Stimulated activated naive CD8-positive, alpha-beta T cell treated with anti-CD3 and anti-CD28 coated beads, Interleukin-15, amount 100 ng/mL, for 72 hours (primary cell): ENCODE measurements at regions not wholly inside any gene's neighbourhood (a gene's known extent, or its start where the extent isn't known, plus 50 kb on each side); places are given as distances from the start of the nearest gene placed in this dataset.

Experiments
- ATAC-seq: fragments of 150-1000 bp; cut with Tn5 transposase; 2 replicates; pipeline ENCODE4 v1.10.0; 2021; ENCODE audit warnings: mild to moderate bottlenecking, moderate library complexity
- DNase-seq, 2 donors: peaks; one replicate each; pipeline ENCODE4 v3.0.0; 2021 to 2022
- H3K27ac Mint-ChIP-seq, 2 donors: one replicate each; pipeline ENCODE4 v1.8.0; 2022; ENCODE audit warnings: mild to moderate bottlenecking in 2 of 2, mixed read lengths in 2 of 2, moderate library complexity in 2 of 2
- H3K27me3 Mint-ChIP-seq: one replicate; pipeline ENCODE4 v1.8.0; 2022; ENCODE audit warnings: mixed read lengths
- H3K4me1 Mint-ChIP-seq: one replicate; pipeline ENCODE4 v1.8.0; 2022; ENCODE audit warnings: mild to moderate bottlenecking, mixed read lengths
- H3K4me3 Mint-ChIP-seq, 2 donors: one replicate each; pipeline ENCODE4 v1.8.0; 2022; ENCODE audit warnings: mild to moderate bottlenecking in 2 of 2, mixed read lengths in 2 of 2, moderate library complexity in 1 of 2
- H3K9me3 Mint-ChIP-seq, 2 donors: one replicate each; pipeline ENCODE4 v1.8.0; 2022; ENCODE audit warnings: mixed read lengths in 2 of 2

GRCh38 chr9:694403-695154, 146.9 kb upstream of the DMRT1 start:
- H3K4me1 Mint-ChIP-seq = peaks cover 18% of the 10 kb centered on the region
- H3K27me3 Mint-ChIP-seq = no peaks in the 10 kb centered on the region
- ATAC-seq = no peak
- no peak overlapping the region for H3K27ac Mint-ChIP-seq
- H3K9me3 Mint-ChIP-seq = no peaks in the 10 kb centered on the region
- H3K4me3 Mint-ChIP-seq = no peak overlapping the region
- DNase-seq = no peak

GRCh38 chr9:695252-695651, 146.2 kb upstream of the DMRT1 start:
- H3K4me1 Mint-ChIP-seq = peaks cover 18% of the 10 kb centered on the region
- no peaks in the 10 kb centered on the region for H3K9me3 Mint-ChIP-seq
- DNase-seq (no peak), ATAC-seq (peak; percentile 43)
- no peaks in the 10 kb centered on the region for H3K27me3 Mint-ChIP-seq
- H3K4me3 Mint-ChIP-seq = no peak overlapping the region
- H3K27ac Mint-ChIP-seq = peak overlapping the region in 1 of 2 donors; percentile 77

GRCh38 chr9:696332-697323, 144.9 kb upstream of the DMRT1 start:
- ATAC-seq (no peak), DNase-seq (no peak)

GRCh38 chr9:698276-698675, 143.2 kb upstream of the DMRT1 start:
- peak overlapping the region in 1 of 2 donors; percentile 77 for H3K27ac Mint-ChIP-seq
- H3K4me1 Mint-ChIP-seq = peaks cover 14% of the 10 kb centered on the region

More at GRCh38 chr9:696332-697323, 144.9 kb upstream of the DMRT1 start:
- Mint-ChIP-seq H3K9me3 (no peaks in the 10 kb centered on the region), H3K27ac (no peak overlapping the region), H3K4me3 (no peak overlapping the region), H3K27me3 (no peaks in the 10 kb centered on the region), H3K4me1 (peaks cover 18% of the 10 kb centered on the region)

DNA sequence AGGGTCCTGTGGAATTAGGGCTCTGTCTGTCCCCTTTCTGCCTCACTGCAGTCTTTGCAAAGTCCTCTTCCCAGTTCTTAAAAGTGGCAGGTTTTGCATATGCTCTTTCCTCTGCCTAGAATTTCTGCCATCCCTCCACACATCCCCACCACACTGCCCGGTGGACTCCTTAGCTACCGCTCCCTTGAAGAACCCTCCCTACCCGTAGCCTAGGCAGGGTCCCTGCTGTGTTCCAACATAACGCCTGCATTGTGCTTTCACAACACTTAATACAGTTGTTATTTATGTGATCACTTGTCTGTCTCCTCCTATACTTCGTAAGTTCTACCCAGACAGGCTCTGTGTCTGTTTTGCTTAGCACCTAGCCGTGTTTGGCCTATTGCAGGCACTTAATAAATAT, 142.5 kb upstream of the DMRT1 start:
- Mint-ChIP-seq H3K4me3 (no peak overlapping the region), H3K9me3 (no peaks in the 10 kb centered on the region), H3K4me1 (peaks cover 8% of the 10 kb centered on the region), H3K27ac (no peak overlapping the region), H3K27me3 (no peaks in the 10 kb centered on the region)
- DNase-seq = no peak
- ATAC-seq = no peak

More at GRCh38 chr9:698276-698675, 143.2 kb upstream of the DMRT1 start:
- no peak for DNase-seq
- Mint-ChIP-seq H3K4me3 (no peak overlapping the region), H3K9me3 (no peaks in the 10 kb centered on the region), H3K27me3 (no peaks in the 10 kb centered on the region)
- ATAC-seq = no peak

GRCh38 chr9:699396-699795, 142.1 kb upstream of the DMRT1 start:
- no peaks in the 10 kb centered on the region for H3K9me3 Mint-ChIP-seq
- no peak for ATAC-seq

DNA sequence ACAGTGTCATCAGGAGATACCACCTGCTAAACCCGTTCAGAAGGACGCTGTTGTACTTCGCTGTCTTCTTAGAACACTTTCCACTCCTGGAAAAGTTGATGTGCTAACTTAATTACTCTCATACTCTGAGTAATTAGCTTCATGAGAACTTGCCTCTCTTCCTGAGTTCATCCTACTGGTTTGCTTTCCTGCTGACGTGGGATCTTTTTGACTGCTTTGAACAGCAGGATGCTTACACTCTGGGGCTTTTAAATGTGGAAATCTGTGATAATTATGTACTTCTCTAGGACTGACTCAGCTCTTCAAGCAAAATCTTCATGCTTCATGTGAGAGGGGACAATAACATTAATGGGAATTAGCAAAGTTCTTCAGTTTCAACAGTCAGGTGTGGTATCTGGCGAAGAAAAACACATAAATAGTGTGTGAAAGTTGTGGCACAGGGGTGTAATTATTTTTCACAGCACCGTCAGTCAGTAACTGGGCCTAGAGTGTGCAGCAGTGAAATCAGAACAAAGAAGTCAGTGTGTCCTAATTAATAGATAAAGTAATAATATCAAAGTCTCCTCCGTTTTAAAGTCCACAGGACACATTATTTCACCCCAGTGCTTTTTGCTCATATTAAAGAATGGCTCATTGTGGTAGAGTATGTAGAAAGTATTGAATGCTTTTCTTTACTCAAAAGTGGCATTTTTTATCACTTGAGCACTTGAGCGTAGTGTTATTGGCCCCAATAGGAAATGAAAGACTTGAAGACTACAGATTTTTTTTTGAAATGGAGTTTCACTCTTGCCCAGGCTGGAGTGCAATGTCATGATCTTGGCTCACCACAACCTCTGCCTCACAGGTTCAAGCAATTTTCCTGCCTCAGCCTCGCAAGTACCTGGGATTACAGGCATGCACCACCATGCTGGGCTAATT, 140.9 kb upstream of the DMRT1 start:
- DNase-seq = no peak
- no peak overlapping the region for H3K27ac Mint-ChIP-seq
- H3K4me3 Mint-ChIP-seq = no peak overlapping the region
- H3K4me1 Mint-ChIP-seq = no peaks in the 10 kb centered on the region
- H3K9me3 Mint-ChIP-seq = no peaks in the 10 kb centered on the region
- no peaks in the 10 kb centered on the region for H3K27me3 Mint-ChIP-seq
- no peak for ATAC-seq

More at GRCh38 chr9:699396-699795, 142.1 kb upstream of the DMRT1 start:
- no peak overlapping the region for H3K4me3 Mint-ChIP-seq
- H3K4me1 Mint-ChIP-seq = peaks cover 8% of the 10 kb centered on the region
- H3K27me3 Mint-ChIP-seq = no peaks in the 10 kb centered on the region
- no peak for DNase-seq
- H3K27ac Mint-ChIP-seq = no peak overlapping the region

- DNase-seq (no peak), ATAC-seq (no peak)
- Mint-ChIP-seq H3K4me3 (no peak overlapping the region), H3K9me3 (no peaks in the 10 kb centered on the region), H3K27me3 (peaks cover 12% of the 10 kb centered on the region), H3K27ac (no peak overlapping the region), H3K4me1 (peaks cover 11% of the 10 kb centered on the region)
These were observed 138.1 kb upstream of the DMRT1 start for GRCh38 chr9:703392-703791.

- Mint-ChIP-seq H3K27ac (peak overlapping the region in 1 of 2 donors; percentile 94), H3K4me1 (peaks cover 11% of the 10 kb centered on the region), H3K4me3 (peak overlapping the region; percentile 91 to 93), H3K27me3 (peaks cover 21% of the 10 kb centered on the region), H3K9me3 (no peaks in the 10 kb centered on the region)
- no peak for DNase-seq
- no peak for ATAC-seq
These were observed 135.4 kb upstream of the DMRT1 start for GRCh38 chr9:706073-706472.

DNA sequence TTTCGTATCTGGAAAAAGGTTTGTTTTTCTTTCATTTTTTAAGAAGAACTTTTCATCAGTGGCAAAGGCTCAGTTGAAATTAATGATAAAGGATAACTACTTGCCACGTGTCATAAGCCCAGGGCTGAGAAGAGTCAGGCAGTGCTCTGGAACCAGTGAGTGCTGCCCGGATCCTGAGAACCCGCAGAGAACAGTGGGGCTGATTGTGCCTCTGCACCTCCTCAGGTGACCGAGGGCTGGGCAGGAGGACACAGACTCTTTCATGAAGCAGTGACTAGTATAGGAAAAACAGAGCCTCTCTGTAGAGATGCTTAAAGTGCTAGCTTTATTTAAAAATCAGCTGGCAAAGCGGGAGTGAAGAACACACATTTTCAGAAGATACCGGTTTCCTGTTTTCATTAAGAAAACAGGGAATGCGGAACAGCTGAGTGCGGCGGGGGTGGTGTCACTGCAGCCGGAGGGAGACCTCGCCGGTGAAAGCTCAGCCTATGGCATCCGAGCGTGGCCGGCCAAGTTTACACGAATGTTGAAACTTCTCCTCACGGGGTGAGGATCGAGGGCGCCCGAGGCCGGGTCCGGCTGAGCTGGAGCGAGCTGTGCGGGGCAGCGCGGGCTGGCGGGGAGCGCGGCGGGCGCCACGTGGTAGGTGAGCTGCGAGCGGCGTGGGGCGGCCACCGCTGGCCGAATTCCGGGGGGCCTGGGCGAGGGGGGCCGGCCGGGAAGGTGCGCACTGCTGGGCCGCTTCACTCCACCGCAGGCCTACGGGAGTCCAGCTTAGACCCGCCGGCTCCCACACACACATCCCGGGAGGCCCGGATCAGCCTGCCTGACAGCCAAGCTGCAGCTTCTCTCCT, 134.7 kb upstream of the DMRT1 start:
- Mint-ChIP-seq H3K4me1 (peaks cover 11% of the 10 kb centered on the region), H3K4me3 (peak overlapping the region; percentile 91 to 93), H3K27me3 (peaks cover 21% of the 10 kb centered on the region), H3K9me3 (no peaks in the 10 kb centered on the region), H3K27ac (peak overlapping the region; percentile 94 to 96)
- DNase-seq (peak; percentile 31 to 34), ATAC-seq (peak; percentile 92)

DNA sequence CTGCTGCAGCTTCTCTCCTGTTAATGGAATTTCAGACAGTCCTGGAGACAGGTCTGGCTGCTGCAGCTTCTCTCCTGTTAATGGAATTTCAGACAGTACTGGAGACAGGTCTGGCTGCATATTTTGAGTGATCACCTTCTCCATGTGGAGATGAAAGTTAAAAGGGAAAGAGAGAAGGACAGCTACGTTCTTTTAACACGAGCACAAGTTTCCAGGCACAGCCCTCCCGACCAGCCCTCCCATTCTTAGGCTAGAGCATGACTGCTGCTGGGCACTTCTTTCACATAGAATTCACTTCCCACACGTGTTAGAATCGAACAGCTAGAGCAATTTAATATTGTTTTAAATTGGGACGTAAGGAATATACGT, 133.3 kb upstream of the DMRT1 start:
- no peaks in the 10 kb centered on the region for H3K9me3 Mint-ChIP-seq
- H3K4me3 Mint-ChIP-seq = no peak overlapping the region

DNA sequence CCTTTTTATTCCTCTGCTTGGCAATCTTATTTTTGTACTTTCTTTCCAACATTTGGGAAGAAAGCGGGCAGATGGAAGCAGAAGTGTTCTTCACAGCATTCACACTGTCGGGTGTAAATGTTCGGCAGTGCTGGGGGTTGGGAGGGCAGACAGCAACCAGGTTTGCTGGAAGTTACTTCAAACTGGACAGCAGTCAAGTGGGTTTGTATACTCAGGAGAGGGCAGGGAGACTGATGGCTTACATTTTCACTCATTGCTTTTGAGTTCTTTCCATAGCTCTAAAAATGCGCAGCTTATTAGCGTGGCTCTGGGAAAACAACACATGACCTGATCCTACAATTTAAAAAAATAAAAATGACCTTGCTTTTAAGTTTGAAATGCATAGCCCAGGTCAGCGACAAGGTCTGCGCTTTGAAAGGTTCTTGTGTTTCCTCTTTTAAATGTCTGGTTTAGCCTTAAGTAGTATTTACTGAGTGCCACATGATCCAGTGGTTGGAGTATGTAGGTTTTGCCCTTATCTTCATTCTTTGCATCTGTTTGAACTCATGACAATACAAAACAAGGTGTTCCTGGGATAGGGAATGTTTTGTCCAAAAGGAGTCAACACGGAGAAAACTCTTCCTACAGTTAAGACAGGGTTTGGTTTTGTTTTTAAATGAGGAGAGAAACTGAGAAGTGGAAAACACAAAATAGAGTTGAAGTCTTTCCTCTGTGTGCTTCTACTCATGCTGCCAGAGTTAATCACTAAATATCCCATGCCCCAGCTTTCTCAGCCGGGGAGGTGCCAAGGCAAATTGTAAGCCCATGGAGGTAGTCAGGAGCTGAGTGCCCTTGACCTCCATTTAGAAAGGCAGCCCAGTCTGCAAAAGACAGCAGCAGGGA, 132.7 kb upstream of the DMRT1 start:
- Mint-ChIP-seq H3K4me3 (no peak overlapping the region), H3K9me3 (no peaks in the 10 kb centered on the region), H3K27me3 (peaks cover 21% of the 10 kb centered on the region), H3K4me1 (peaks cover 11% of the 10 kb centered on the region), H3K27ac (no peak overlapping the region)
- ATAC-seq (no peak), DNase-seq (no peak)

More for the DNA sequence above, 133.3 kb upstream of the DMRT1 start:
- DNase-seq (no peak), ATAC-seq (no peak)
- no peak overlapping the region for H3K27ac Mint-ChIP-seq
- peaks cover 11% of the 10 kb centered on the region for H3K4me1 Mint-ChIP-seq
- peaks cover 21% of the 10 kb centered on the region for H3K27me3 Mint-ChIP-seq

DNA sequence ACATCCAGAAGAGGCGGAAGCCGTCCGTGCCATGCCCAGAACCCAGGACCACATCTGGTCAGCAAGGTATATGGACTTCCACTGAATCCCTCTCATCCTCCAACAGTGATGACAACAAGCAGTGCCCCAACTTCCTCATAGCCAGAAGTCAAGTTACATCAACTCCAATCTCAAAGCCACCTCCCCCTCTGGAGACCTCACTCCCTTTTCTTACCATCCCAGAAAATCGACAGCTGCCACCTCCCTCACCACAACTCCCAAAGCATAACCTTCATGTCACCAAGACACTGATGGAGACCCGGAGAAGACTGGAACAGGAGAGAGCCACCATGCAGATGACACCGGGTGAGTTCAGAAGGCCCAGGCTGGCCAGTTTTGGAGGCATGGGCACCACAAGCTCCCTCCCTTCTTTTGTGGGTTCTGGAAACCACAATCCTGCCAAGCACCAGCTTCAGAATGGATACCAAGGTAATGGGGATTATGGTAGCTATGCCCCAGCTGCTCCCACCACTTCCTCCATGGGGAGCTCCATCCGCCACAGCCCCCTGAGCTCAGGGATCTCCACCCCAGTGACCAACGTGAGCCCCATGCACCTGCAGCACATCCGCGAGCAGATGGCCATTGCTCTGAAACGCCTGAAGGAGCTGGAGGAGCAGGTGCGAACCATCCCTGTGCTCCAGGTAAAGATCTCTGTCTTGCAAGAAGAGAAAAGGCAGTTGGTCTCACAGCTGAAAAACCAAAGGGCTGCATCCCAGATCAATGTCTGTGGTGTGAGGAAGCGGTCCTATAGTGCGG, 130.3 kb upstream of the DMRT1 start:
- Mint-ChIP-seq H3K4me1 (peaks cover 9% of the 10 kb centered on the region), H3K27ac (no peak overlapping the region), H3K9me3 (no peaks in the 10 kb centered on the region), H3K4me3 (no peak overlapping the region), H3K27me3 (peaks cover 20% of the 10 kb centered on the region)
- DNase-seq = no peak
- no peak for ATAC-seq
